ENCODE measurements at regions not wholly inside any gene's neighbourhood (a gene's known extent, or its start where the extent isn't known, plus 50 kb on each side); places are given as distances from the start of the nearest gene placed in this dataset.

GRCh38 chr4:104163820-104164219 is 330.9 kb downstream of the CXXC4 start:
- POLR2A ChIA-PET = no interaction called here
- intact Hi-C loops (cut with micrococcal nuclease) = no loop called here
- FAIRE-seq (no peak), DNase-seq (ENCODE audit: extremely low read depth in 1 of 4, low spot score in 3 of 4) (no peak), ATAC-seq (no peak)
- no peaks in the 10 kb centered on the region for H3K4me1 ChIP-seq (replicated peaks in 1 of 2; ENCODE audit: control insufficient read depth in 2 of 2, insufficient read depth in 2 of 2, low read length in 2 of 2)
- in situ Hi-C loops (cut with MboI) = no loop called here
- H3K27me3 ChIP-seq (ENCODE audit: control insufficient read depth in 2 of 2, insufficient read depth in 2 of 2, low read length in 2 of 2) = no peaks in the 10 kb centered on the region
- TF ChIP-seq MTA3 (IDR thresholded peaks at IDR 0.05; ENCODE audit: borderline replicate concordance) (no peak), RFX1 (IDR thresholded peaks at IDR 0.05) (no peak)
- H3K4me2 ChIP-seq (ENCODE audit: insufficient read depth, low read length) = no peak overlapping the region
- WGBS (ENCODE audit: insufficient coverage, low coverage, missing lambda C conversion rate) = 0% methylated on average over 1 of the region's 1 CpG
- H3K9ac ChIP-seq (ENCODE audit: insufficient read depth in 1 of 2, low read depth in 2 of 2, low read length in 2 of 2) = no peak overlapping the region
- H4K20me1 ChIP-seq (replicated peaks; ENCODE audit: control insufficient read depth, insufficient read depth, low read length) = no peaks in the 10 kb centered on the region
- no peaks in the 10 kb centered on the region for H3K36me3 ChIP-seq (ENCODE audit: control insufficient read depth, insufficient read depth, low read length)
- H3K79me2 ChIP-seq (ENCODE audit: control insufficient read depth, insufficient read depth, low read length) = no peaks in the 10 kb centered on the region
- BruUV-seq (replicated peaks) = no TSS peak
- CTCF ChIA-PET (ENCODE audit: low intra/inter-chr PET ratio) = no interaction called here
- H3K4me3 ChIP-seq = no peak overlapping the region
- no peak overlapping the region for H3K27ac ChIP-seq (ENCODE audit: extremely low read depth, low read depth, low read length)
- no peaks in the 10 kb centered on the region for H3K9me1 ChIP-seq (ENCODE audit: control insufficient read depth, insufficient read depth, low read length)
- no peaks in the 10 kb centered on the region for H3K9me3 ChIP-seq (replicated peaks; ENCODE audit: control insufficient read depth, insufficient read depth, low read depth, low read length)
- no peak overlapping the region for H2AFZ ChIP-seq (ENCODE audit: low read depth, low read length)

- BruUV-seq (replicated peaks) = no TSS peak
- Histone ChIP-seq H3K9me1 (ENCODE audit: control insufficient read depth, insufficient read depth, low read length) (no peaks in the 10 kb centered on the region), H3K9me3 (replicated peaks; ENCODE audit: control insufficient read depth, insufficient read depth, low read depth, low read length) (no peaks in the 10 kb centered on the region), H3K27ac (ENCODE audit: extremely low read depth, low read depth, low read length) (no peak overlapping the region), H4K20me1 (replicated peaks; ENCODE audit: control insufficient read depth, insufficient read depth, low read length) (no peaks in the 10 kb centered on the region), H3K4me1 (replicated peaks in 1 of 2; ENCODE audit: control insufficient read depth in 2 of 2, insufficient read depth in 2 of 2, low read length in 2 of 2) (no peaks in the 10 kb centered on the region), H3K36me3 (ENCODE audit: control insufficient read depth, insufficient read depth, low read length) (no peaks in the 10 kb centered on the region), H3K4me3 (no peak overlapping the region), H3K4me2 (ENCODE audit: insufficient read depth, low read length) (no peak overlapping the region), H3K27me3 (ENCODE audit: control insufficient read depth in 2 of 2, insufficient read depth in 2 of 2, low read length in 2 of 2) (no peaks in the 10 kb centered on the region), H3K9ac (ENCODE audit: insufficient read depth in 1 of 2, low read depth in 2 of 2, low read length in 2 of 2) (no peak overlapping the region), H3K79me2 (ENCODE audit: control insufficient read depth, insufficient read depth, low read length) (no peaks in the 10 kb centered on the region), H2AFZ (ENCODE audit: low read depth, low read length) (no peak overlapping the region)
- ATAC-seq = no peak
- in situ Hi-C loops (cut with MboI) = no loop called here
- DNase-seq (ENCODE audit: extremely low read depth in 1 of 4, low spot score in 3 of 4) = no peak
- WGBS (ENCODE audit: insufficient coverage, low coverage, missing lambda C conversion rate) = 0% methylated on average over 1 of the region's 1 CpG
- intact Hi-C loops (cut with micrococcal nuclease) = no loop called here
- ChIA-PET CTCF (ENCODE audit: low intra/inter-chr PET ratio) (no interaction called here), POLR2A (no interaction called here)
- no peak for FAIRE-seq
- TF ChIP-seq ZNF583 (CRISPR knock-in tag; IDR thresholded peaks at IDR 0.05) (no peak), PHF21A (IDR thresholded peaks at IDR 0.05; ENCODE audit: borderline replicate concordance, low read depth) (no peak), SIN3A (IDR thresholded peaks at IDR 0.05; ENCODE audit: borderline replicate concordance in 2 of 2, control insufficient read depth in 1 of 2, low read depth in 2 of 2, low read length in 2 of 2) (no peak), ZEB2 (IDR thresholded peaks at IDR 0.05) (no peak), RBM22 (IDR thresholded peaks at IDR 0.05; ENCODE audit: low read depth, low read length, poor library complexity, severe bottlenecking) (no peak), NFIC (IDR thresholded peaks at IDR 0.05) (no peak)
Observed at GRCh38 chr4:104146048-104146447, 348.6 kb downstream of the CXXC4 start.
